ENCODE measurements at regions not wholly inside any gene's neighbourhood (a gene's known extent, or its start where the extent isn't known, plus 50 kb on each side); places are given as distances from the start of the nearest gene placed in this dataset.

- no peak for DNase-seq (ENCODE audit: low spot score)
Observed at GRCh38 chr2:116645155-116645554, 1169.3 kb upstream of the DDX18 start.

GRCh38 chr2:116668691-116669090 is 1145.8 kb upstream of the DDX18 start:
- no peak for DNase-seq (ENCODE audit: low spot score)

GRCh38 chr2:116669782-116670181 is 1144.7 kb upstream of the DDX18 start:
- no peak for DNase-seq (ENCODE audit: low spot score)

- no peak for DNase-seq (ENCODE audit: low spot score)
Observed at GRCh38 chr2:116674188-116674587, 1140.3 kb upstream of the DDX18 start.

DNA sequence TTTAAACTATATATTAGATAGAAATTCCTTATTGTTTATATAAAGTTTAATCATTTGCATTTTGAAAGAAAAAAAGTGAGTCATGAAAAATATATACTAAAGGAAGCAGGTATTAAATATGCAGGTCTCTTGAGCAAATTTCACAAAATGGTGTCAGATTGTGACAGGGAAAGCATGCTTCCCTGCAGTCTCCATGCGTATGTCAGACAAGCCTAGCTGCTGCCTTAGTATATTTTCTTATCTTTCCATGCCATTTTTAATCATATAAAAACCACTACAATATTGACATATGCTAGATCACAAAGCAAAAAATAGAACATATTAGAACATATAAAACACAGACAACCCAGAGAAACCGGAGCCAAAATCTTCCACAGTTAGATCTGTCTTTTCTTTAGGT is 1137.7 kb upstream of the DDX18 start:
- no peak for DNase-seq (ENCODE audit: low spot score)

GRCh38 chr2:116680256-116680936 is 1134.1 kb upstream of the DDX18 start:
- DNase-seq (ENCODE audit: low spot score) = peak; percentile 0

DNA sequence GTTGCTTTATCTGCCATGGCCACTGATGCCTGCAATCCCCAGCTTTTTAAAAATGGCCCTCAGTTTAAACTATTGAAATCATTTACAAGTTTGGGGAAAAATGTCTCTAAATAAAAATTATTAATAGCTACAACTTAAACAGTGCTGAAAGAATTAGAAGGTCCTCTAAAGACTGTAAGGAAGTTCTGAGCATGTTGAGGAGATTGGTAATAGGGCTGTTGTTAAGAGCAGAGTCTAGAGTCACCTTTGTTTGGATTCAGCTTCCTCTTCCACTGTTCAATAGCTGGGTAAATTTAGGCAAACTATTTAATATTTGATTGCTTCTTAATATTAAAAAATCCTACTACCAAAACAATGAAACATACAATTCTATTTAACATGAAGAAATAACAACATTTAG is 1127.1 kb upstream of the DDX18 start:
- no peak for DNase-seq (ENCODE audit: low spot score)

DNA sequence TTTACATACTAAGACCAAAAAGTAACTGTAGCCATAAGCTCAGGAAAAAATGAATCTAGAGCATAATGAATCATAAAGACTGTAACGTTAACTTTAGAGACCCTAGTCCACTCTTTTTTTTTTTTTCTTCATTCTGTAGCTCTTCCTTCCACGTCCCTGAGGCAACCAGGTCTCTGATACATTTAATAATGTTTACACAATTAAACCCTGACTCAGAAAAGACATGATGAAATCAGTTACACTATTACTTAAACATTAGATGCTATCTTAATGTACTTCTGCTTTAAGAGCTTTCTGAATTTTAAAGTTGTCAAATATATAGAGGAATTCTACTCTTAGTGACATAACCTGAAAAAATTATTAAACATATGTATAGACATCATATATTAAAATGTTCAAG is 1121.5 kb upstream of the DDX18 start:
- no peak for DNase-seq (ENCODE audit: low spot score)

GRCh38 chr2:116696223-116696622 is 1118.3 kb upstream of the DDX18 start:
- no peak for DNase-seq (ENCODE audit: low spot score)

DNA sequence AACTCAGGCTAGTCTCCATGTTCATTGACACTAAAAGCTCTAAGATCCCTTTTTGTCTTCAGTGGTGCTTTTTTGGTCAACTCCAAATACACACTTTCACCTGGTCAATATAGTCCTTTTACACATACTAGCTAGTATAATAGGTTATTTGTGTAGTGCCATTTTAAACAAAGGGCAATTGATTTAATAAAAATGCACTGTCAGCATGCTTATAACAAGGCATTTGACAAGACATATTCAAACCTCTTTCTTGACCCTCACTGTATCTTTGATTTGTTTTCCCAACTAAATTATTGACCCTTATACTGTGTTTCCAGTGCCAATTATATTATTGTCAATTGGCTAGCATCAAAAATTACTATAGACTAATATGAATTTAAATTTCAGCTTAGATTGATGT is 1117.6 kb upstream of the DDX18 start:
- DNase-seq (ENCODE audit: low spot score) = no peak

GRCh38 chr2:116706396-116706795 is 1108.1 kb upstream of the DDX18 start:
- no peak for DNase-seq (ENCODE audit: low spot score)

DNA sequence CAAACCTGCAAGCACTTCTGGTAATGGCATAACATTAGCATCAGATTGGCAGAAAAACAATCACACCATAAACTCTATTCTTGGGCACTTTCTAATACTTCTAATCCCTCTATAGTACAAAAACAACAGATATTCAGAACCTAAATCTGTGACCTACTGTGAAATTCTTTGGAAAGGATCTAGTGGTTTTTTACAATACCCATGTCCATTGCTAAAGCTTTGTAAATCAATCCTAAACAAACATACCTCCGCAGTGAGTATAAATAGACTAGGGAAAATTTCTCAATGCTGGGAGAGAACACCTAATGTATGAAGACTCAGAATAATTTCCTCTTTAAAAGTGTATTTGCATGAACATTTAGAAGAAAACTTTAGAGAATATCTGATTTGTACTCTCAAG is 1098.5 kb upstream of the DDX18 start:
- DNase-seq (ENCODE audit: low spot score) = no peak

DNA sequence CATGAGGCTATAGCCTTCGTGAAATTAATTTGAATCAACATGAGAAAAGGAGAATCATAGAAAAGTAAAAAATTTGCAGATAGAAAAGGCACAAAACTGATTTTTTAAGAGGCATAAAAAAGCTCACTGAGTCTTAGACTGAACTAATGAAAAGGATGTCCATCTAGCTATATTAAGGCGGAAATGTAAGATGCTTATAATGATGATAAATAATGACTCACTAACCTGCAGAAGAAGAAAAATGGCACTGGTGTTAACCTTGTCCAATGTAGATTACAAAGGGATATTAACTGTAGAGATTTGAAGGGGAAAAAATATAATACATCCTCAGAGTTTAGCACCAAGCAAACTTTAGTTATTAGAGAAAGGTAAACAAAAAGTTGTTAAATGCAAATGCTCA is 1098.0 kb upstream of the DDX18 start:
- DNase-seq (ENCODE audit: low spot score) = no peak

- DNase-seq (ENCODE audit: low spot score) = no peak
Observed at GRCh38 chr2:116717832-116718231, 1096.7 kb upstream of the DDX18 start.

DNA sequence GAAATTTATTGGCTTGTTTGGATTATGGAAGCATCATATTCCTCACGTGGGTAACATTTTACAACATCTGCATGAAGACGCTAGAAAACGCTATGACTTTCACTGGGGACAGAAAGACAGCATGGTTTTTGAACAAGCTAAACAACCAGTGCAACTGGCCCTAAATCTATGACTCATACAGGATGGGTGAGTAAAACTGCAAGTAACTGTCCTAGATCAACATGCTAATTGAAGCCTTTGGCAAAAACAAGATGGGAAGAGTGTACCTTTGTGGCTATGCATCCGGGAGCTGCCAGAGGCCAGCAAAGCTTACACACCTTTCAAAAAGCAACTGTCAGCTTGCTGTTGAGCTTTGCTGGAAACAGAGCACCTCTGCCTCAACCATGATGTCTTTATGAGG is 1096.0 kb upstream of the DDX18 start:
- DNase-seq (ENCODE audit: low spot score) = no peak

- DNase-seq (ENCODE audit: low spot score) = no peak
Observed at GRCh38 chr2:116719836-116720235, 1094.7 kb upstream of the DDX18 start.

DNA sequence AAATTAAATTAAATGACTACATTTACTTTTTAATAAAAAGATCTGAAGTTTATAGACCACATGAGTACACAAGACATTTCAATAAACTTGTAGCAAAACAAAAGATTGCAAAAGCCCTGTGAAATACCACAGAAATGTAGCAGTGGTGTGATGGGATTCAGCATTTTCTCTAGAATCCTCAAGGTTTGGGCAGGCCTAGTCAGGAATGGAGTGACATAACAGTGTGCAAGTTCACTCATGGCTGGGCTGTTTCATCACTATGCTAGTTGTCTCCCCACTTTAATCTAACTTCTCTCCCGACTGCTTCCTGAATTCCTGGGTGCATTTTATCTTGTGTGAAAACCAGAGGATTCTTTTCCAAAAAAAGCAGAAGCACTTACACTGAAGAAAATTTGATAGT is 1089.9 kb upstream of the DDX18 start:
- DNase-seq (ENCODE audit: low spot score) = no peak

- no peak for DNase-seq (ENCODE audit: low spot score)
Observed at GRCh38 chr2:116732322-116732721, 1082.2 kb upstream of the DDX18 start.

DNA sequence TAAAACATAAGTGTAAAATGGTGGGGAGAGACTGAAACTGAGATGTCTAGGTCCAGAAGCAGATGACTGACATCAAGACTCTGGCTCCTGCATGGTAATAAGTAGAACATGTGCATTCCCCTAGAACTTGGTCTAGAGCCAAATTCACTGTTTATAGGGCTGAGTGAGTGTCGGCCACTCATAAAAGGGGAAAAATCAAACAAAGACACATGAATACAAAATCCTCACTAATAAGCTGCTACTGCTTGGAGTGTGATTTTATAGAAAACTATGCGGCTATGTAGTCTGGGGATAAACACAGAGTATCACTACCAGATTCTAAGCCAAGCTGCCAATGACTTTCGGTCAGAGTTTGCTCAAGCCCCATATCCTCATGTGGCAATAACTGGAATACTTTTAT is 1080.8 kb upstream of the DDX18 start:
- DNase-seq (ENCODE audit: low spot score) = no peak

- DNase-seq (ENCODE audit: low spot score) = no peak
Observed at GRCh38 chr2:116737951-116738350, 1076.5 kb upstream of the DDX18 start.

DNA sequence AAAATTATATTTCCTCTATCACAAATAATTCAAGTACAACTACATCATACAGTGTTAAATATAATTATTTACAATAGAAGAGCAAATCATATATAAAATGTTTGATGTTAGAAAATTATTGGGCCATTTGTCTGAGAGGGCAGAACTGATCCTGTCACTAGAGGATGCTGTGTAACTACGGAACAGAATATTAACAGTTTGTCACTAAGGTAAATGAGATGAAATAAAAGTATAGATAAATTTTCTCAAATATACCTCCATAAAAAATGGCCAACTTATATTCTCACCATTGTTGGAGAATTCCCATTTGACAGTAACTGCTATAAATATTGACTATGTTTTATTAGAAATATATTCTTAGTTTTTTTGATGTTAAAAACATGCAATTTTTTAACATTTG is 1067.4 kb upstream of the DDX18 start:
- no peak for DNase-seq (ENCODE audit: low spot score)

GRCh38 chr2:116749994-116750393 is 1064.5 kb upstream of the DDX18 start:
- no peak for DNase-seq (ENCODE audit: low spot score)

- no peak for DNase-seq (ENCODE audit: low spot score)
Observed at GRCh38 chr2:116754381-116755101, 1060.0 kb upstream of the DDX18 start.

DNA sequence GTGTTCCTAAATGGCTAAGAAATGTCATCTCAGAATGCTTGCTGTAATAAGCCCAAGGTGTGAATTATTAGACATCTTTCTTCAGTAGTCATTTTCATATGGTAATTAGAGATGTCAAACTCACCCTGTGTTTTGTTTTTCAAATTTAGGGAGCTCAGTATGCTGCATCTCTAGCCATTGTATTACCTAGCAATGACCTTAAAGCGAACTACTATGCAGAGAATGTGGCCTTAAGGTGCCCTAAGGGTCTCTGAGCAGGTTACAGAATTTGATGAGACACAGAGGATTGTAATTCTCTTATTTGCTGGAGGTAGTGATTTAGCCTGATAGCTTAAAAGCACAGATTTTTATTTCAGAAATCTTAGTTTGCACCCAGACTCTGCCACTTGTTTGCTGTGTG is 1052.6 kb upstream of the DDX18 start:
- no peak for DNase-seq (ENCODE audit: low spot score)

Measured in cerebellar cortex (tissue), 1 donor.